NCI-H1694 (cell line): ENCODE measurements at regions not wholly inside any gene's neighbourhood (a gene's known extent, or its start where the extent isn't known, plus 50 kb on each side); places are given as distances from the start of the nearest gene placed in this dataset.

ENCODE experiments used
- DNase-seq: peaks from one replicate; lab custom pipeline; 2025; lab: John Stamatoyannopoulos, UW

GRCh38 chr6:163950159-163950558, 535.6 kb downstream of the QKI start:
- DNase-seq: no peak

- no peak for DNase-seq
Observed at GRCh38 chr6:163949431-163949830, 534.9 kb downstream of the QKI start.

GRCh38 chr6:163948250-163948649, 533.7 kb downstream of the QKI start:
- DNase-seq: no peak

- no peak for DNase-seq
Observed at GRCh38 chr6:163947276-163947675, 532.8 kb downstream of the QKI start.

- DNase-seq: no peak
Observed at GRCh38 chr6:163946437-163946836, 531.9 kb downstream of the QKI start.

- no peak for DNase-seq
Observed at GRCh38 chr6:163945808-163946207, 531.3 kb downstream of the QKI start.

GRCh38 chr6:163944897-163945296, 530.4 kb downstream of the QKI start:
- no peak for DNase-seq

GRCh38 chr6:163943607-163944385, 529.3 kb downstream of the QKI start:
- DNase-seq: no peak

- no peak for DNase-seq
Observed at GRCh38 chr6:163942790-163943189, 528.3 kb downstream of the QKI start.

GRCh38 chr6:163941624-163941976, 527.1 kb downstream of the QKI start:
- no peak for DNase-seq

- DNase-seq: no peak
Observed at GRCh38 chr6:163940705-163941623, 526.4 kb downstream of the QKI start.

GRCh38 chr6:163937071-163937470, 522.6 kb downstream of the QKI start:
- no peak for DNase-seq

GRCh38 chr6:163935158-163935762, 520.7 kb downstream of the QKI start:
- no peak for DNase-seq

GRCh38 chr6:163930012-163930411, 515.5 kb downstream of the QKI start:
- no peak for DNase-seq

- DNase-seq: no peak
Observed at GRCh38 chr6:163929538-163929937, 515.0 kb downstream of the QKI start.

GRCh38 chr6:163926642-163927041, 512.1 kb downstream of the QKI start:
- DNase-seq: no peak

- DNase-seq: no peak
Observed at GRCh38 chr6:163925839-163926238, 511.3 kb downstream of the QKI start.

GRCh38 chr6:163923658-163924411, 509.3 kb downstream of the QKI start:
- DNase-seq: no peak

GRCh38 chr6:163922562-163922961, 508.0 kb downstream of the QKI start:
- DNase-seq: no peak

GRCh38 chr6:163919652-163920051, 505.1 kb downstream of the QKI start:
- DNase-seq: no peak

- no peak for DNase-seq
Observed at GRCh38 chr6:163916315-163917081, 502.0 kb downstream of the QKI start.
